HL-60 (cell line): ENCODE measurements at regions not wholly inside any gene's neighbourhood (a gene's known extent, or its start where the extent isn't known, plus 50 kb on each side); places are given as distances from the start of the nearest gene placed in this dataset.

Experiments
- GABPA ChIP-seq: IDR thresholded peaks from 2 replicates; pipeline ENCODE4 v1.6.1; 2012; ENCODE audit warnings: low read depth
- SPI1 ChIP-seq: IDR thresholded peaks from 2 replicates; pipeline ENCODE4 v1.6.1; 2012; ENCODE audit warnings: low read depth, mild to moderate bottlenecking, borderline replicate concordance
- TF ChIP-seq, protein P1 (sequence below): IDR thresholded peaks from one replicate; pipeline ENCODE4 v1.5.1; 2011; ENCODE audit warnings: low read length, control low read depth, inconsistent platforms; ENCODE audit not compliant: insufficient read depth

DNA sequence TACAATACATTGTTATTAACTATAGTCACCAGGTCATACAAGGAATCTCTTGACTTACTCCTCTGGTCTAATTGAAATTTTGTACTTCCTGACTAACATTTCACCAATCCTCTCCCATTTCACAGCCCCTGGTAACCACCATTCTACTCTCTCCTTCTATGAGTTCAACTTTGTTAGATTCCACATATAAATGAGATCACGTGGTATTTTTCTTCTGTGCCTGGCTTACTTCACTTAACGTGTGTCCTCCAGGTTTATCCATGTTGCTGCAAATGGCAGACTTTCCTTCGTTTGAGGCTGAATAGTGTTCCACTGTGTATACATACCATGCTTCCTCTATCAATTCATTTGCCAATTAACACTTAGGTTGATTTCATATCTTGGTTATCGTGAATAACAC is 128.5 kb downstream of the CHD9NB start:
- TF ChIP-seq, protein P1, sequence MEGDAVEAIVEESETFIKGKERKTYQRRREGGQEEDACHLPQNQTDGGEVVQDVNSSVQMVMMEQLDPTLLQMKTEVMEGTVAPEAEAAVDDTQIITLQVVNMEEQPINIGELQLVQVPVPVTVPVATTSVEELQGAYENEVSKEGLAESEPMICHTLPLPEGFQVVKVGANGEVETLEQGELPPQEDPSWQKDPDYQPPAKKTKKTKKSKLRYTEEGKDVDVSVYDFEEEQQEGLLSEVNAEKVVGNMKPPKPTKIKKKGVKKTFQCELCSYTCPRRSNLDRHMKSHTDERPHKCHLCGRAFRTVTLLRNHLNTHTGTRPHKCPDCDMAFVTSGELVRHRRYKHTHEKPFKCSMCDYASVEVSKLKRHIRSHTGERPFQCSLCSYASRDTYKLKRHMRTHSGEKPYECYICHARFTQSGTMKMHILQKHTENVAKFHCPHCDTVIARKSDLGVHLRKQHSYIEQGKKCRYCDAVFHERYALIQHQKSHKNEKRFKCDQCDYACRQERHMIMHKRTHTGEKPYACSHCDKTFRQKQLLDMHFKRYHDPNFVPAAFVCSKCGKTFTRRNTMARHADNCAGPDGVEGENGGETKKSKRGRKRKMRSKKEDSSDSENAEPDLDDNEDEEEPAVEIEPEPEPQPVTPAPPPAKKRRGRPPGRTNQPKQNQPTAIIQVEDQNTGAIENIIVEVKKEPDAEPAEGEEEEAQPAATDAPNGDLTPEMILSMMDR, result no peak
- TF ChIP-seq GABPA (no peak), SPI1 (no peak)
